OCI-LY3 (cell line): ENCODE measurements at regions not wholly inside any gene's neighbourhood (a gene's known extent, or its start where the extent isn't known, plus 50 kb on each side); places are given as distances from the start of the nearest gene placed in this dataset.
A peak's percentile ranks its signal among the peaks of the same experiment; 100 is the strongest.
"Not testable (repeated sequence)": the region's sequence is repeated elsewhere in the genome, so short reads cannot be mapped to it uniquely, and the experiment has no call there.

ENCODE experiments used
- H2AFZ ChIP-seq: fragments of 200-600, 300-600 bp; shearing (Covaris generic); 2 replicates; pipeline ENCODE4 v1.6.0; 2014; ENCODE audit warnings: antibody characterized with exemption, low read depth, low read length
- H3K27ac ChIP-seq: fragments of 200-600, 300-600 bp; sonication (generic); 2 replicates; pipeline ENCODE4 v1.5.1; 2014; ENCODE audit warnings: mild to moderate bottlenecking, low read length, moderate library complexity, mixed read lengths
- H3K27me3 ChIP-seq: fragments of 200-600, 300-600 bp; sonication (generic); 2 replicates; pipeline ENCODE4 v1.6.1; 2014; ENCODE audit warnings: low read depth, low read length, mixed read lengths
- H3K36me3 ChIP-seq: fragments of 200-600, 300-600 bp; sonication (generic); replicated peaks from 2 replicates; pipeline ENCODE3; 2014; ENCODE audit warnings: low read depth, low read length, mixed read lengths
- H3K4me1 ChIP-seq: fragments of 300-600, 200-600 bp; sonication (generic); 2 replicates; pipeline ENCODE4 v1.6.1; 2014; ENCODE audit warnings: low read length, mixed read lengths
- H3K4me2 ChIP-seq: fragments of 200-600, 300-600 bp; sonication (generic); 2 replicates; pipeline ENCODE4 v1.6.1; 2014; ENCODE audit warnings: low read length, mixed read lengths
- H3K4me3 ChIP-seq: fragments of 300-600, 200-600 bp; sonication (generic); 2 replicates; pipeline ENCODE4 v1.5.1; 2014; ENCODE audit warnings: antibody characterized with exemption, mild to moderate bottlenecking, low read length, moderate library complexity
- H3K79me2 ChIP-seq: fragments of 300-600, 200-600 bp; shearing (Covaris generic); 2 replicates; pipeline ENCODE4 v1.6.1; 2014; ENCODE audit warnings: mild to moderate bottlenecking, low read length, mixed read lengths
- H3K9ac ChIP-seq: fragments of 300-600, 200-600 bp; shearing (Covaris generic); 2 replicates; pipeline ENCODE4 v1.6.0; 2014; ENCODE audit warnings: mild to moderate bottlenecking, low read length, moderate library complexity
- H3K9me3 ChIP-seq: fragments of 200-600, 300-600 bp; shearing (Covaris generic); 2 replicates; pipeline ENCODE4 v1.6.1; 2014; ENCODE audit warnings: low read length, mixed read lengths; ENCODE audit not compliant: insufficient read depth
- H4K20me1 ChIP-seq: fragments of 200-600, 300-600 bp; sonication (generic); 2 replicates; pipeline ENCODE4 v1.6.1; 2016; ENCODE audit warnings: low read length, mixed read lengths; ENCODE audit not compliant: insufficient read depth
- TF ChIP-seq, protein P1 (sequence below): fragments of 200-600, 300-600 bp; sonication (generic); IDR thresholded peaks from 2 replicates; pipeline ENCODE4 v1.5.1; 2014; ENCODE audit warnings: antibody characterized with exemption, low read length, low read depth

DNA sequence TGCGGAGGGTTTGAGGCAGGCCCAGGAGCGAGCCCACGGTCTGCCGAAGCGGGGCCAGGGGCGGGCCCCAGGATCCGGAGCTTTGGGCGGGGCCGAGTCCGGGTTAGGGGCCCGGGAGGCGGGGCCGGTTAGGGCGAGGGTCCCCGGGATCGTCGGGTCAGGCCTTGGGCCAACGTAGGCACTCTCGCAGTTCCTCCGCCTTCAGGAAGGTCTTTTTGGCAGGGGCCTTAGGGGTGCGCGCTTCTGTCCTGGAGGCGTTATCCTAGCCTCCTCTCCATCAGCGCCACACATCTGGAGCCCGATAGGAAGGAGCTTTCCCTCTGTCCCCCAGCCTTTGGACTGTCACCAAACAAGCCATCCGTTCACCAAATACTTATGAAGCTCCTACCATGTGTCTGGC, 131.8 kb upstream of the ALDH3B2 start:
- Histone ChIP-seq H3K9ac (peak overlapping the region; percentile 64), H2AFZ (0 out of 2 replicates have a peak overlapping the region, but pooled peaks have one; percentile 58), H3K4me3 (peak overlapping the region; percentile 94), H3K4me2 (peak overlapping the region; percentile 93), H3K4me1 (peaks cover 18% of the 10 kb centered on the region)
- H3K27me3 ChIP-seq, H3K27ac ChIP-seq, H4K20me1 ChIP-seq, H3K9me3 ChIP-seq, H3K79me2 ChIP-seq, H3K36me3 ChIP-seq: not testable (repeated sequence)

DNA sequence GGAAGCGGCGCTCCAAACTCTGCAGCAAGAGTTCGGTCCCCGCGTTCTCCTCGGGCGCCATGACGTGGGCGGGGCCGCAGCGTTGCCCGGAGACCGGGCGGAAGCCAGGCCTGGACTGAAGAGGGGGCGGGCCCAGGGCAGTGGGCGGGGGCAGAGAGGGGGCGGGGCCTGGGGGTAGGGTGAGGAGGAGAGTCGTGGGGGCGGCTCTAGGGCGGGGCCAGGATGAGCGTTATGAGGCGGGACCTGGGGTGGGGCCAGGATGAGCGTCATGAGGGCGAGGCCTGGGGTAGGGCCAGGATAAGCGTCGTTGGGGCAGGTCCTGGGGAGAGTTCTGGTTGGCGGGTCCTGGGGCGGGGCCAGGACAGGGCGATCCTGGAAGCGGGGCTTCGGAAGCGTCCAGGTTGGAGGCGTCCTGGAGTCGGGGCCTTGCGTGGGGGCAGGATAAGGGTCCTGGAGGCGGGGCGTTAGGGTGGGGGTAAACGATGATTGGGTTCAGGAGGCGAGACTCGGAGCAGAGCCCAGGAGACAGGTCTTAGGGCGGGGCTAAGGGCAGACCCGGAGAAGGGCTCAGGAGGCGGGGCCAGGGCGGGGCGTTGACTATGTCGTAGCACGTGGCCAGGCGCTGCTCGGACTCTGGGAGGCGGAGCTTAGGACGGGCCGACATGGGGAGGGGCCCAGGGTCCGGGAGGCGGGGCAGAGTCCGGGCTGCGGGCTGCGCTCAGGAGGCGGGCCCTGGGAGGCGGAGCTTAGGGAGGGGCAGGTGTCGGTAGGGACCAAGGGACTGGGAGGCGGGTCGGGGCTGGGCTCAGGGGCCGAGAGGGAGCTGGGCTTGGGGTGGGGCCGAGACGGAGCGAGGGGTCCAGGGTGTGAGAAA, 131.1 kb upstream of the ALDH3B2 start:
- H3K36me3 ChIP-seq, H3K27me3 ChIP-seq, H4K20me1 ChIP-seq, H3K79me2 ChIP-seq, H3K9me3 ChIP-seq: not testable (repeated sequence)
- H3K4me3 ChIP-seq = peak overlapping the region; percentile 94
- peak overlapping the region; percentile 58; the same call in 1 of the 2 replicates for H2AFZ ChIP-seq
- H3K9ac ChIP-seq = peak overlapping the region; percentile 78
- H3K27ac ChIP-seq = peak overlapping the region; percentile 65
- H3K4me1 ChIP-seq = peaks cover 18% of the 10 kb centered on the region
- peak overlapping the region; percentile 93 for H3K4me2 ChIP-seq

DNA sequence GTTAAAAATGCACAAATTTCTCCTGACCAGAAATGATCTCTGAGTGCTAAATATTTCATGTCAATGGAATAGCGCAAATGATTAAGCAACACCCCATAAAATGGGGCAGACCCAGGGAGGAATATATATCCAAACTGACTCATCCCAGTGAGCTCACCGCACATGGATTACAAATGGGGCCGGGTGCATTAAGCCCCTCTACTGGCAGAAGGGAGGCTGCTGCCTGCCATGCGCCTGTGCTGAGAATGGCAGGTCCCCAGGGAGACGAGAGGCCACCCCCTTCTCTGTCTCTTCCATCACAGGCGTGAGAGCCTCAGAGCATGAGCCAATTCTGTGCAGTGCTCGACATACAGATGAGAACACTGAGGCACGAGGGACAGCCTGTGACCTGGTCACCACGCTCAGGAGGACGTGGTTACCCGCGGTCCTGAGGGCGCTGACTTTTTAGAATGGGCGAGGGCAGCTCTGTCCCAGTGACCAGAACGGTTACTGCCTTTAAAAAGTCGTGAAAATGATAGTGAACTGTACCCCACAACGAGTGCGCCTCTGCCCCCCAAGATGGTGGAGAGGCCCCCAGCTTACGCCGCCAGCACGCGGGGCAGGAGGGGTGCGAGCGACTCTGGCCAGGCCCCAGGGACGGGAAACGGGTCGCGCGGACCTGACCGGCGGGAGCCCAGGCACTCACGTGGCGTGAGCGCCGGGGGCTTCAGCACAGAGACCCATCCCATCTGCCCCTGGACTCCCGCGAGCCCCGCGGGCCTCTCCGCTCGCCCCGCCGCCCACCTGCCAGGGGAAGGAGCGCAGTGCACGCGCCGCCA, 130.2 kb upstream of the ALDH3B2 start:
- H3K27ac ChIP-seq = peak overlapping the region; percentile 4; the same call in 1 of the 2 replicates
- H4K20me1 ChIP-seq = not testable (repeated sequence)

DNA sequence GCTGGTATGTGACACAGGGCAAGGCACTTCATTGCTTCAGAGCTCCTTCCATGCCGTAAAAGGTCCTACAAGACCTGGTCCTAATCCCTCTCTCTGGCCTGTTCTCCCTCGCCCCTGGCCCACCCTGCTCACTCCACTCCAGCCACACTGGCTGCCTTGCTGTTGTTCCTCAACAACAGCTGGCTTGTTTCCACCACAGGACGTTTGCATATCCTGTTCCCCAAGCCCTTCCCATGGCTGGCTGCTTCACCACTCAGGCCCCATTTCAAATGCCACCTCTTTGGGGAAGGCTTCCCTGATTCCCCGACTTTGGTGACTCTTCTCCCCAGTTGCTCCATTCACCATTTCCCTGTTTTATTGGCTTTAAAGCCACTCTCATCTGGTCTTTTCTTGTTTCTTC, 129.1 kb upstream of the ALDH3B2 start:
- H3K36me3 ChIP-seq, H3K4me2 ChIP-seq, H3K79me2 ChIP-seq, H3K4me3 ChIP-seq, H3K27ac ChIP-seq, H3K9ac ChIP-seq, H3K27me3 ChIP-seq, H2AFZ ChIP-seq, H4K20me1 ChIP-seq, H3K9me3 ChIP-seq: not testable (repeated sequence)
- peaks cover 18% of the 10 kb centered on the region for H3K4me1 ChIP-seq

More for the DNA sequence above, 130.2 kb upstream of the ALDH3B2 start:
- H3K9me3 ChIP-seq, H2AFZ ChIP-seq, H3K27me3 ChIP-seq, H3K36me3 ChIP-seq, H3K79me2 ChIP-seq: not testable (repeated sequence)
- peak overlapping the region; percentile 61 for H3K9ac ChIP-seq
- peaks cover 18% of the 10 kb centered on the region for H3K4me1 ChIP-seq
- TF ChIP-seq, protein P1, sequence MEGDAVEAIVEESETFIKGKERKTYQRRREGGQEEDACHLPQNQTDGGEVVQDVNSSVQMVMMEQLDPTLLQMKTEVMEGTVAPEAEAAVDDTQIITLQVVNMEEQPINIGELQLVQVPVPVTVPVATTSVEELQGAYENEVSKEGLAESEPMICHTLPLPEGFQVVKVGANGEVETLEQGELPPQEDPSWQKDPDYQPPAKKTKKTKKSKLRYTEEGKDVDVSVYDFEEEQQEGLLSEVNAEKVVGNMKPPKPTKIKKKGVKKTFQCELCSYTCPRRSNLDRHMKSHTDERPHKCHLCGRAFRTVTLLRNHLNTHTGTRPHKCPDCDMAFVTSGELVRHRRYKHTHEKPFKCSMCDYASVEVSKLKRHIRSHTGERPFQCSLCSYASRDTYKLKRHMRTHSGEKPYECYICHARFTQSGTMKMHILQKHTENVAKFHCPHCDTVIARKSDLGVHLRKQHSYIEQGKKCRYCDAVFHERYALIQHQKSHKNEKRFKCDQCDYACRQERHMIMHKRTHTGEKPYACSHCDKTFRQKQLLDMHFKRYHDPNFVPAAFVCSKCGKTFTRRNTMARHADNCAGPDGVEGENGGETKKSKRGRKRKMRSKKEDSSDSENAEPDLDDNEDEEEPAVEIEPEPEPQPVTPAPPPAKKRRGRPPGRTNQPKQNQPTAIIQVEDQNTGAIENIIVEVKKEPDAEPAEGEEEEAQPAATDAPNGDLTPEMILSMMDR = 0 out of 2 replicates have a peak, but pooled peaks have one; percentile 13
- H3K4me3 ChIP-seq = peak overlapping the region; percentile 73
- H3K4me2 ChIP-seq = peak overlapping the region; percentile 47

DNA sequence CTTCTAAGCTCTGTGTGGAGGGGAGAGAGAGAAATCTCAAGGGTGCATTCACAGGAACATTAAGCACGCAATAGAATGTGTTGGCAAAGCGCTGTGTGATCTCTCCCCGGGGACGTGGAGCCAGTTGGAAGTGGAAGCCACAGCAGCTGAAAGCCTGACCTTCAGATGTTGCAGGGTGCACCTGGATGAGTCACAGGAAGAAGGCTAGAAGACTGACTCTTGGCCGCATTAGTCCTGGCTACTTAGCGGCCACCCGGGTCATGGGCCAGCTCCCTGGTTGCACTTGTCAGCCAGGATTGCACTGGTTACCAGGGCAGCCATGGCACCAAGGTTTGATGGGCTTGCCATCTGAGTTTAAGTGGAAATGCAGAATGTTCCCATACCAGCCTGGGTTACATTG, 128.6 kb upstream of the ALDH3B2 start:
- not testable (repeated sequence) for H3K9me3 ChIP-seq, H3K27me3 ChIP-seq, H3K79me2 ChIP-seq, H3K4me2 ChIP-seq, H3K27ac ChIP-seq, H2AFZ ChIP-seq, H3K9ac ChIP-seq, H3K4me3 ChIP-seq, H3K36me3 ChIP-seq, H4K20me1 ChIP-seq
- peaks cover 18% of the 10 kb centered on the region for H3K4me1 ChIP-seq

DNA sequence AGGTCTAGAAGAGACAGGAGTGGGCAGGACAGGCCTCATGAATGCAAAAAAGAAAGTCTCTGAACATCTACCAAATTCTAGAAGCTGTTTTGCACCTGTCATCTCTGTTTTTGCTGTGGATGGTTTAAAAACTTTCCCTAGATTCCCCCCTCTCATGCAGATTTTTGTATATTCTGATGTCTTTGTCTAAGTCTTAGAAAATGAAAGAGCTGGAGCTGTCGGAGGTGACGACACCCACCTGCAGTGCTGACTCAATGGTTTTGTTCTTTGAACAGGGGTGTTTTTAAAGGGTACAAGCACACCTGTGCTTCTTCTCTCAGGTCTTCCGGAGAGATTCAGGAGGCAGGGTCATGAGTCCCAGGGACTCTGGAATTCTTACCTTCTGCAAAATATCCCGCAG, 128.2 kb upstream of the ALDH3B2 start:
- not testable (repeated sequence) for H3K27me3 ChIP-seq, H3K27ac ChIP-seq

DNA sequence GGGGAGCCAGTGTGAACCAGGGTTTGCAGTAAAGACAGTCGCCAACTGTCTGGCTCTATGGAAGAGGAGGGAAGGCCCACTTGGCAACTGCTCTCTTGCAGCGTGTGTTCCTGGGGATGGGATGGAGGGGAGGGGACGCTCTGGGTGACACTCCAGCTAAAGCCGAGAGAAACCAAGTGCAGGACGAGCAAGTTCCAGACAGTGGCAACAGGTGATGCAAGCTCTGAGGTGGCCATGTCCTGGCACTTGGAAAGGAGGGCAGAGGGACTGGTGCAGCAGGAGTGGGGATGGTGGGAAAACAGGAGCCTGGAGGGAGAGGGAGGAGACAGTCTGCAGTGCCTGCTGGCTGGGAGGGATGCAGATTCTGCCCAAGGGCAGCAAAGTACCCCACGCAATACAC, 127.0 kb upstream of the ALDH3B2 start:
- H3K4me2 ChIP-seq, H3K36me3 ChIP-seq, H3K27me3 ChIP-seq, H2AFZ ChIP-seq, H3K4me3 ChIP-seq, H4K20me1 ChIP-seq, H3K79me2 ChIP-seq, H3K9me3 ChIP-seq, H3K9ac ChIP-seq, H3K27ac ChIP-seq: not testable (repeated sequence)
- peaks cover 15% of the 10 kb centered on the region for H3K4me1 ChIP-seq

More for the DNA sequence above, 128.2 kb upstream of the ALDH3B2 start:
- not testable (repeated sequence) for H3K4me3 ChIP-seq, H3K36me3 ChIP-seq, H3K9ac ChIP-seq, H3K4me2 ChIP-seq, H3K9me3 ChIP-seq, H3K79me2 ChIP-seq, H4K20me1 ChIP-seq, H2AFZ ChIP-seq
- H3K4me1 ChIP-seq = peaks cover 18% of the 10 kb centered on the region

DNA sequence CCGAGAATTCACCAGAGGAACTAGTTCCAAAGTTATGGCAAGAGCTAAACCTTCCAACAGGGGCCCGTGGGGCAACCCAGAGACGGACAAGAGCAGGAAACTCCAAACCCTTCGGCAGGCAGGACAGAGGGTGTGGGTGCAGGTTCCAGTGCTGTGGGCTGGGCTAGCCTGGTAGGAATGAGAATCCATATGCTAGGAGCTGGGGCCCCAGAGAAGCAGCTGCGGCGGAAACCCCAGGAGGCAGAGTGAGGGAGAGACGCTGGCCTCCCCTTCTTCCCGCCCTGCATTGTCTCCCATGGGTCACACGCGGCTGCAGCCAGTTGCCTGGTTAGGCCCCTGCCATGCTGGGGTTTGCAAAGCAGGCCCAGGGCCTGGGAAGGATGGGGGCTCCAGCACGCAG, 126.2 kb upstream of the ALDH3B2 start:
- not testable (repeated sequence) for H3K9me3 ChIP-seq, H3K79me2 ChIP-seq, H3K9ac ChIP-seq, H3K4me2 ChIP-seq, H3K4me3 ChIP-seq, H3K27me3 ChIP-seq, H2AFZ ChIP-seq, H3K27ac ChIP-seq, H4K20me1 ChIP-seq, H3K36me3 ChIP-seq
- peaks cover 14% of the 10 kb centered on the region for H3K4me1 ChIP-seq
